Muscle of leg (tissue), 3 donors: ENCODE measurements at regions not wholly inside any gene's neighbourhood (a gene's known extent, or its start where the extent isn't known, plus 50 kb on each side); places are given as distances from the start of the nearest gene placed in this dataset.
A peak's percentile ranks its signal among the peaks of the same experiment; 100 is the strongest.
"Not testable (repeated sequence)": the region's sequence is repeated elsewhere in the genome, so short reads cannot be mapped to it uniquely, and the experiment has no call there.

Source experiments
- DNase-seq: peaks from one replicate; pipeline ENCODE4 v3.0.0; 2013
- H3K27ac ChIP-seq: one replicate; pipeline ENCODE4 v1.5.1; 2013; ENCODE audit warnings: mild to moderate bottlenecking, low read length, control low read depth
- H3K27me3 ChIP-seq: one replicate; pipeline ENCODE4 v1.6.1; 2013; ENCODE audit warnings: low read length; ENCODE audit not compliant: control insufficient read depth, insufficient read depth
- H3K36me3 ChIP-seq: one replicate; pipeline ENCODE4 v1.6.1; 2013; ENCODE audit warnings: low read length; ENCODE audit not compliant: control insufficient read depth, insufficient read depth
- H3K4me1 ChIP-seq: one replicate; pipeline ENCODE4 v1.6.1; 2013; ENCODE audit warnings: low read length; ENCODE audit not compliant: control insufficient read depth, insufficient read depth
- H3K4me3 ChIP-seq: one replicate; pipeline ENCODE4 v1.5.1; 2013; ENCODE audit warnings: low read length, control low read depth
- H3K9me3 ChIP-seq: replicated peaks from 2 replicates; pipeline ENCODE4 v1.6.1; 2013; ENCODE audit warnings: low read depth, low read length; ENCODE audit not compliant: control insufficient read depth
- WGBS: methylation state at CpG from one replicate; pipeline ENCODE4 v1.1.5; 2013; ENCODE audit warnings: missing lambda C conversion rate; ENCODE audit not compliant: insufficient coverage; 5-methylcytosine and 5-hydroxymethylcytosine counted together

DNA sequence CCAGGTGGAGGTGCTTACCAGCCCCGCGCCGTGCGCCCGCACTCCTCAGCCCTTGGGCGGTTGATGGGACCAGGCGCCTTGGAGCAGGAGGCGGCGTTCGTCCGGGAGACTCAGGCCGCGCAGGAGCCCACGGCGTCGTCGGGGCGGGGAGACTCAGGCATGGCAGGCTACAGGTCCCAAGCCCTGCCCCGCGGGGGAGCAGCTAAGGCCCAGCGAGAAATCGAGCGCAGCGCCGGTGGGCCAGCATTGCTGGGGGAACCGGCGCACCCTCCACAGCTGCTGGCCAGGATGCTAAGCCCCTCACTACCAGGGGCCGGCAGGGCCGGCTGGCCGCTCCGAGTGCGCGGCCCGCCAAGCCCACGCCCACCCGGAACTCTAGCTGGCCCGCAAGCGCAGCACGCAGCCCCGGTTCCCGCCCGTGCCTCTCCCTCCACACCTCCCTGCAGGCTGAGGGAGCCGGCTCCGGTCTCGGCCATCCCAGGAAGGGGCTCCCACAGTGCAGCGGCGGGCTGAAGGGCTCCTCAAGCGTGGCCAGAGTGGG, 1087.5 kb downstream of the GALC start:
- H3K27me3 ChIP-seq, H3K27ac ChIP-seq: not testable (repeated sequence)
- WGBS = 96% methylated on average over 48 of the region's 48 CpGs

DNA sequence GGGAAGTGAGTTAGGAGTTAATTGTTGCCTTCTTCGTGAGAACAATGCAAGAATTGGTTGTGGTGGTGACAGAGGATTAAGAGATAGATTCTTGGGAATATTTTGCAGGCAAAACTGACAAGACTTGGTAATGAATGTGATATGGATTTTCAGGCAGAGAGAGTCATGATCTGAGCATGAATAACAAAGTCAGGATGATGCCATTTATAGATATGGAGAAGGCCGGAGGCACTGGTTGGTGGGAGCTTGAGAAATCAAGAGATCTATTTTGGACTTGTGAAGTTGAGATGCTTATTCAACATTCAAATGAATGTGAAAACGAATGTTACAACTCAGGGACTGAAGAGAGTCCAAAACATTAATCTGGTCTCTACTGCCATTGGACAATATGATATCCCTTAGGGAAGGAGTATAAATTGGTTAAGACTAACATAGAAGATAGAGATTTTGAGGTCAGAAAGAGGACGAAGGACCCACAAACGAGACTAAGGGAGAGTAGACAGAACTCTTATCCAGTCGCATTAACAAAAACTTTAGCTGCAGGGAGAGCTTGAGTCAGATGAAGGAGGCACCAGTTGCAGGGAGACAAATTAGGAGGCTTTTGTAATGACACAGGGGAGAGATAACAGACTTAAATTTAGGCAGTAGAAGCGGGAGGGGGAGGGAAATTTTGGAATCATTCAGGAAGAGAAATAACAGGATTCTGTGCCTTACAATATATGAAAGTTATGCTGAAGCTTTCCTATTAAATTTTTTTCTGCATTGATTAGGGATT, 1090.6 kb downstream of the GALC start:
- DNase-seq = peak; percentile 33
- no peaks in the 10 kb centered on the region for H3K36me3 ChIP-seq
- H3K9me3 ChIP-seq = no peaks in the 10 kb centered on the region
- H3K4me1 ChIP-seq = no peaks in the 10 kb centered on the region
- no peak overlapping the region for H3K4me3 ChIP-seq
- whole genome bisulfite sequencing = 68% methylated on average over 4 of the region's 7 CpGs
- H3K27me3 ChIP-seq = no peaks in the 10 kb centered on the region
- H3K27ac ChIP-seq = no peak overlapping the region

More for the DNA sequence above, 1087.5 kb downstream of the GALC start:
- H3K36me3 ChIP-seq, H3K9me3 ChIP-seq, H3K4me1 ChIP-seq, H3K4me3 ChIP-seq, DNase-seq: not testable (repeated sequence)

DNA sequence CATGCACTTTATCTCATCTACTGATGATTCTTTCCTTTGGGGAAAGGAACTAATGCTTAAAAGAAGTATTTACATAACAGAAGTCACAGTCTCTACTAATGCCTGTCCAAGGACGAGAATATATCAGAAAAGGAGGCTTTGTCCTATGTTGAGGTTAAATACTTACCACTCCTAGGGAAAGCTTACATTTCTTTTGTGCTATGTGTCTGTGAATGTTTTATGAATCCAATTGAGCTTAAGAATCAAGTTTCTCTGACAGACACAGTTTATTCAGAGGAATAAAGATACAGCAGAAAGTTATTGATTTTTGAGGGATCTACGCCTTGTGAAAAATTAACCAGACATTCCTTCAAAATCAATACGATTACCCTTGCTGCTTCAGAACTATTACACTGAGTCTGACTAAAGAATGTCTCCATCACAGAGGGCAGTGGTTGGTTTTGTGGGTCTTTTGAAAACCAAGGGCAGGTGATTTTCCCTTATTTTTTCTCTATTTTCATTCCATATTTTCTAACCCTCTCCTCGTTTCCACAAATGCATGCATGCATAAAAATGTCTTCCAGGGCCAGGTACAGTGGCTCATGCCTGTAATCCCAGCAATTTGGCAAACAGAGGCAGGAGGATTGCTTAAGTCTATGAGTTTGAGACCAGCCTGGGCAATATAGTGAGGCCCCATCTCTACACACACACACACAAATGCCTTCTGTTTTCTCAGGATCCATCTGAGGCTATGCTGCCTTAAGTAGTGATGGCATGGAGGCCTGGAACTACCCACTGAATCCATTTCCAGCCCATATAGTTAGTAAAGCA, 1095.1 kb downstream of the GALC start:
- H3K4me1 ChIP-seq = no peaks in the 10 kb centered on the region
- H3K4me3 ChIP-seq = no peak overlapping the region
- no peak overlapping the region for H3K27ac ChIP-seq
- no CpG with 5 or more reads among the region's 4 CpGs for WGBS
- H3K27me3 ChIP-seq = no peaks in the 10 kb centered on the region
- no peak for DNase-seq
- H3K9me3 ChIP-seq = no peaks in the 10 kb centered on the region
- H3K36me3 ChIP-seq = no peaks in the 10 kb centered on the region

DNA sequence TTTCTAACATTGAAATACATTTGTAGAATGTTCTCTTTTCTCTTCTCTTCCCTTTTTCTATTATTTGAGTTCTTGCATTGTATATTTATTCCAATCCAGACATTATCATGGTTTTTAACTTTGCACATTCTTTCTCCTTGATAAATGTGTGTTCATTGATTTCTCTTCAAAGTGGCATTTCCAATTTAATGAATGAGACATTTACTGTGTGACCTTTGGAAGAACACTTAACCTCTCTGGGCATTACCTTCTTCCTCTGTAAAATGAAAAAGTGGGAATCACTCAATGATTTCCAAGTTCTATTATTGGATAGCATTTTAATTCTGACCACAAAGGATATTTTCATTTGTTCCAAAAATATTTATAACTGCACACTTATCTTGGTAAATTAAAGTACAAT, 1095.8 kb downstream of the GALC start:
- H3K27me3 ChIP-seq = no peaks in the 10 kb centered on the region
- DNase-seq = no peak
- H3K36me3 ChIP-seq = no peaks in the 10 kb centered on the region
- H3K4me1 ChIP-seq = no peaks in the 10 kb centered on the region
- H3K4me3 ChIP-seq = no peak overlapping the region
- no peak overlapping the region for H3K27ac ChIP-seq
- no peaks in the 10 kb centered on the region for H3K9me3 ChIP-seq

DNA sequence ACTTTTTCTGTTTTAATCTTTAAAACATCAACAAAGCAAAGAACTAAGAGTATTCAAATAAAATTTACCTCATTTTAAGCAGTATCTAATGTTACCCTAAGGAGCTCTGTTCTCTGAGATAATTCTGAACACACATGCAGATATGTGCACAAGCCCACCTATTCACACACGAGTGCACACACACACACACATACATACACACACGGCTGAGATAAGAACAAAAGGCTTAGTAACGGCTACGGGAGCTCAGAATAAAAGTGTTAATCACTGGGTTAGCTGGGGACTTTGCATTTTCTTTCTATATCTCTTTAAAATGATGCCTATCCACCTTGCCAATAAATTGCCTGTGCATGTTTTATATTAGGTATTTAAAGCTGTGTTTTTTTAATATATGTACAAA, 1096.3 kb downstream of the GALC start:
- Histone ChIP-seq H3K4me1 (no peaks in the 10 kb centered on the region), H3K27ac (no peak overlapping the region), H3K27me3 (no peaks in the 10 kb centered on the region), H3K4me3 (no peak overlapping the region), H3K36me3 (no peaks in the 10 kb centered on the region), H3K9me3 (no peaks in the 10 kb centered on the region)
- no CpG with 5 or more reads among the region's 4 CpGs for WGBS
- no peak for DNase-seq

DNA sequence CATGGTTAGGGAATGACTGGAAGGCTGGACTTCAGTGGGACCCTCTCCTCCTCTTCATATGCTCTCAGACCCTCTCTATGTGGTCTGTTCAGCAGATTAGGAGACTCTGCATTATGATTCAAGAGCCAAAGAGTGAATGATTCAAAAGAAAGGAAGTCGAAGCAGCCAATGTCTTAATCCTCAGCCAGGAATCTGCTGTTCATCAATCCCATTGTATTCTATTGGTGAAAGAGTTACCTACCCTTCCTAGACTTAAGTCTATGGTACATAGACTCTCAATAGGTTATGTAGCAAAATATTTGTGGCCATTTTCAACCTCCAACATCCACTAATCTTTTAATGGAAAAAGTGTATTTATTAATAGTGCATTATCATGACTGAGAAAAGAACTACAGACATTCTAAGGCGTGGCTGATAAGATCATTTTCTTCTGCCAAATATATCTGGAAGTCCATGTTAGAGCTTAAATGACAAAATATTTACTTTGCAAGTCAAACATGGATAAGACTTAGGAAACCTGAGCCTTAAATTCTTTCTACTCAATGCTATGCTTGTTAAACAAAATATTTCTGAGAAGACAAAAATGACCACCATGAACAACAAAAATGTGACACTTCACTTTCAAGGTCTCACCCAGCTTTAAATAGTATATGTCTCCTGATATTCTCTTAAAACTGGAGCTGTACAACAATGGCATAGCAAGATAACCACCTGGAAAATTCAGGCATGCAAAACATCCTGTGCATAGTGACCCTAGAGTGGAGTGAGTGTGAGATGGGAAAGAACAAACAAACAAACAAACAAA, 1100.6 kb downstream of the GALC start:
- no peak overlapping the region for H3K27ac ChIP-seq
- no peak for DNase-seq
- H3K27me3 ChIP-seq = no peaks in the 10 kb centered on the region
- no CpG with 5 or more reads among the region's 2 CpGs for whole genome bisulfite sequencing
- no peaks in the 10 kb centered on the region for H3K9me3 ChIP-seq
- H3K36me3 ChIP-seq = no peaks in the 10 kb centered on the region
- H3K4me1 ChIP-seq = no peaks in the 10 kb centered on the region
- H3K4me3 ChIP-seq = no peak overlapping the region

DNA sequence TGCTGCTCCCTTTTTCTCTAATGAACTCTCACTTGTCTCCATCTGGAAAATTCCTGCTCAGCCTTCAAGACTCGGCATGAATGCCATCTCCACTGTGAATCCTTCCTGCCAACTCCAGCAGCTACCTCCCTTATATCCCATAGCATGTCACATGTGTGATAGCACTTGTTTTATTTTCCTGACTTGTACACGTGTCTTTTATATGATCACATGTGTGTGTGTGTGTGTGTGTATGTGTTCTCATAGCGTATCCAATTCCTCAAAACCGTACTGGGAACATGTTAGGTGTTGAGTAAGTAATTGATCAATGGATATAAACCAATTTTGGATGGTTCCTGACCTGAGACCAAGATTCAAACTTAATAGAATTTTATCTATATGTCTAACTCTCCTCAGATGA, 1107.7 kb downstream of the GALC start:
- Histone ChIP-seq H3K27me3 (no peaks in the 10 kb centered on the region), H3K27ac (no peak overlapping the region), H3K4me3 (no peak overlapping the region), H3K9me3 (no peaks in the 10 kb centered on the region), H3K4me1 (no peaks in the 10 kb centered on the region), H3K36me3 (no peaks in the 10 kb centered on the region)
- no peak for DNase-seq
- 71% methylated on average over 1 of the region's 4 CpGs for WGBS

DNA sequence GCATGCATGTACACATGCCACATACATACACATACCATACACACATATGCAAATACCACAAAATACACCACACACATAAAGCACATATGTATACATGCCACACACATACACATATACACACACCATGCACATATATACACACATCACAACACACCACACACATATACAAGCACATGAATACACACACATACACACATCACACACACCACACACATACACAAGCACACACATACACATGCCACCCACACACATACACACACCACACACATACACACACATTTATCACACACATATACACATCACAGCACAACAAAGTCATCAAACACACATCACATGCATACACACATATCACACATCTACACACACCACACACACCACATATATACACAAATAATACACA, 1108.5 kb downstream of the GALC start:
- Histone ChIP-seq H3K27ac (no peak overlapping the region), H3K4me3 (no peak overlapping the region), H3K4me1 (no peaks in the 10 kb centered on the region), H3K27me3 (no peaks in the 10 kb centered on the region), H3K9me3 (no peaks in the 10 kb centered on the region), H3K36me3 (no peaks in the 10 kb centered on the region)
- DNase-seq = no peak

DNA sequence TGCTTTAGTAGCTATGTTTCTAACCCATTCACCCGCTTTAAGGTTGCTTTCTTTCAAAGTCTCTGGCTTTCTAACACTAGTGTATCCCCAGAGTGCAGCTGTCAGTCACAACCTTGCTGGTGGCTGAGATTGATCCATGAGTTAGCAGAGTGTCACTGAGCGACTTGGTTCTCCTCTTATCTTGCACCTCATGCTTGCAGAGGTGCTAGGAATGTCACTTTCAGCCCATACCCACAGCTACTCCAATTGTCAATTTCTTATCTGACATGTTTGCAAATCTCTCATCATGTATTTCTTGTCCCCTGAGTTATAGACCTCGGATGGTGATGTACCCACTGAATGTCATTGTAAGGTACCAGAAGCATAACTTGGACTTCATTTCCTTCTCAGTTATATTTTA, 1110.2 kb downstream of the GALC start:
- 60% methylated on average over 1 of the region's 3 CpGs for WGBS
- DNase-seq = no peak
- no peak overlapping the region for H3K27ac ChIP-seq
- no peaks in the 10 kb centered on the region for H3K36me3 ChIP-seq
- no peaks in the 10 kb centered on the region for H3K4me1 ChIP-seq
- H3K27me3 ChIP-seq = no peaks in the 10 kb centered on the region
- H3K9me3 ChIP-seq = no peaks in the 10 kb centered on the region
- H3K4me3 ChIP-seq = no peak overlapping the region

DNA sequence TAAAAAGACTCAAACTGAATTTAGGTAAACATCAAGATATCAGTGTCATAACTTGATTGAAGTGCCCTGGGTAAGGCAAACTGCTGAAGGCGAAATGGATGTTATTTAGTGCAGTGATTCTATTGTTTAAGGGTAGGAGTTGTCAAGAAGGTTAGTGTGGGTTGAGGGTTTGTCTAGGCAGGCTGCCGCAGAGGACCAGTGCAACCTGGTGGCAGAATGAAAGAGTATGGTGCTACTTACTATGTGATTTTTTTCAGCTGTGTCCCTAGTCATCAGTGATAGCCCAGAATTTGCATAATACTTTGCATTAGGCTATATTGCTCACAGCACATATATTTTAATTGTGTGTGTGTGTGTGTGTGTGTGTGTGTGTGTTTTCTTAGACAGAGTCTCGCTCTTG, 1127.0 kb downstream of the GALC start:
- WGBS = 100% methylated on average over 2 of the region's 3 CpGs
- no peak for DNase-seq
- no peak overlapping the region for H3K27ac ChIP-seq
- no peaks in the 10 kb centered on the region for H3K4me1 ChIP-seq
- H3K27me3 ChIP-seq = no peaks in the 10 kb centered on the region
- H3K4me3 ChIP-seq = no peak overlapping the region
- H3K9me3 ChIP-seq = no peaks in the 10 kb centered on the region
- no peaks in the 10 kb centered on the region for H3K36me3 ChIP-seq
